Astrocyte (in vitro differentiated cells and primary cell): ENCODE measurements at regions not wholly inside any gene's neighbourhood (a gene's known extent, or its start where the extent isn't known, plus 50 kb on each side); places are given as distances from the start of the nearest gene placed in this dataset.
A peak's percentile ranks its signal among the peaks of the same experiment; 100 is the strongest.

Experiments
- DNase-seq: peaks from one replicate; pipeline ENCODE4 v3.0.0-alpha.2; 2010; ENCODE audit warnings: low read depth
- FAIRE-seq: peaks from 2 replicates; lab custom pipeline; 2011; peaks lifted over from hg19 to GRCh38; lab: Jason Lieb, UNC
- H2AFZ ChIP-seq: 2 replicates; pipeline ENCODE4 v1.6.0; 2012; ENCODE audit warnings: low read depth, low read length, inconsistent platforms
- H3K27ac ChIP-seq: 2 replicates; pipeline ENCODE4 v1.5.1; 2011; ENCODE audit warnings: low read depth, low read length, inconsistent platforms
- H3K27me3 ChIP-seq: 2 replicates; pipeline ENCODE4 v1.6.0; 2011; ENCODE audit warnings: low read length, inconsistent platforms; ENCODE audit not compliant: insufficient read depth
- H3K36me3 ChIP-seq: 2 replicates; pipeline ENCODE4 v1.5.1; 2011; ENCODE audit warnings: low read length, inconsistent platforms; ENCODE audit not compliant: insufficient read depth
- H3K4me1 ChIP-seq: 2 replicates; pipeline ENCODE4 v1.5.1; 2011; ENCODE audit warnings: low read length, inconsistent platforms; ENCODE audit not compliant: insufficient read depth
- H3K4me2 ChIP-seq: 2 replicates; pipeline ENCODE4 v1.6.0; 2012; ENCODE audit warnings: low read length, inconsistent platforms
- H3K4me3 ChIP-seq: 2 replicates; pipeline ENCODE4 v1.5.1; 2011; ENCODE audit warnings: low read depth, mild to moderate bottlenecking, low read length, inconsistent platforms; ENCODE audit not compliant: insufficient read depth
- H3K79me2 ChIP-seq: 2 replicates; pipeline ENCODE4 v1.6.0; 2012; ENCODE audit warnings: mild to moderate bottlenecking, low read length, inconsistent platforms; ENCODE audit not compliant: insufficient read depth
- H3K9ac ChIP-seq: 2 replicates; pipeline ENCODE4 v1.6.0; 2012; ENCODE audit warnings: mild to moderate bottlenecking, low read length, inconsistent platforms
- H3K9me3 ChIP-seq: 2 replicates; pipeline ENCODE4 v1.5.1; 2012; ENCODE audit warnings: low read depth, mild to moderate bottlenecking, low read length, inconsistent platforms; ENCODE audit not compliant: insufficient read depth
- H4K20me1 ChIP-seq: 2 replicates; pipeline ENCODE4 v1.6.0; 2012; ENCODE audit warnings: low read length, inconsistent platforms; ENCODE audit not compliant: insufficient read depth
- H3K27ac Mint-ChIP-seq: one replicate; pipeline ENCODE4 v1.8.0; 2021; ENCODE audit warnings: mild to moderate bottlenecking, mixed read lengths; ENCODE audit not compliant: unreplicated experiment
- H3K27me3 Mint-ChIP-seq: one replicate; pipeline ENCODE4 v1.8.0; 2021; ENCODE audit warnings: low read depth, mixed read lengths; ENCODE audit not compliant: unreplicated experiment
- H3K36me3 Mint-ChIP-seq: one replicate; pipeline ENCODE4 v1.8.0; 2021; ENCODE audit warnings: low read depth, mixed read lengths; ENCODE audit not compliant: unreplicated experiment
- H3K4me1 Mint-ChIP-seq: one replicate; pipeline ENCODE4 v1.8.0; 2021; ENCODE audit warnings: low read depth, mixed read lengths; ENCODE audit not compliant: unreplicated experiment
- H3K4me3 Mint-ChIP-seq: one replicate; pipeline ENCODE4 v1.8.0; 2021; ENCODE audit warnings: mild to moderate bottlenecking, moderate library complexity, mixed read lengths; ENCODE audit not compliant: unreplicated experiment
- H3K9me3 Mint-ChIP-seq: one replicate; pipeline ENCODE4 v1.8.0; 2021; ENCODE audit warnings: mild to moderate bottlenecking, mixed read lengths; ENCODE audit not compliant: unreplicated experiment
- EZH2 ChIP-seq: IDR thresholded peaks from 2 replicates; pipeline ENCODE4 v1.6.1; 2012; ENCODE audit warnings: mild to moderate bottlenecking, low read length, inconsistent platforms; ENCODE audit not compliant: insufficient read depth
- TF ChIP-seq, protein P1 (sequence below): IDR thresholded peaks from 2 replicates; pipeline ENCODE4 v1.5.1; 2011; ENCODE audit warnings: low read depth, mild to moderate bottlenecking, inconsistent platforms, low read length, moderate library complexity; ENCODE audit not compliant: insufficient read depth

GRCh38 chr5:123776761-123777160 lies 264.8 kb downstream of the CSNK1G3 start:
- Mint-ChIP-seq H3K4me3 (no peak overlapping the region), H3K27me3 (no peaks in the 10 kb centered on the region), H3K9me3 (peaks cover 13% of the 10 kb centered on the region), H3K27ac (peak overlapping the region; percentile 31), H3K4me1 (peaks cover 11% of the 10 kb centered on the region), H3K36me3 (peaks cover 4% of the 10 kb centered on the region)
- Histone ChIP-seq H3K4me3 (no peak overlapping the region), H3K27me3 (no peaks in the 10 kb centered on the region), H3K79me2 (no peaks in the 10 kb centered on the region), H3K9ac (no peak overlapping the region), H3K27ac (peak overlapping the region; percentile 25), H3K36me3 (no peaks in the 10 kb centered on the region), H3K9me3 (no peaks in the 10 kb centered on the region), H3K4me2 (no peak overlapping the region), H3K4me1 (no peaks in the 10 kb centered on the region), H2AFZ (no peak overlapping the region), H4K20me1 (no peaks in the 10 kb centered on the region)
- DNase-seq, result peak; percentile 95
- TF ChIP-seq, protein P1, sequence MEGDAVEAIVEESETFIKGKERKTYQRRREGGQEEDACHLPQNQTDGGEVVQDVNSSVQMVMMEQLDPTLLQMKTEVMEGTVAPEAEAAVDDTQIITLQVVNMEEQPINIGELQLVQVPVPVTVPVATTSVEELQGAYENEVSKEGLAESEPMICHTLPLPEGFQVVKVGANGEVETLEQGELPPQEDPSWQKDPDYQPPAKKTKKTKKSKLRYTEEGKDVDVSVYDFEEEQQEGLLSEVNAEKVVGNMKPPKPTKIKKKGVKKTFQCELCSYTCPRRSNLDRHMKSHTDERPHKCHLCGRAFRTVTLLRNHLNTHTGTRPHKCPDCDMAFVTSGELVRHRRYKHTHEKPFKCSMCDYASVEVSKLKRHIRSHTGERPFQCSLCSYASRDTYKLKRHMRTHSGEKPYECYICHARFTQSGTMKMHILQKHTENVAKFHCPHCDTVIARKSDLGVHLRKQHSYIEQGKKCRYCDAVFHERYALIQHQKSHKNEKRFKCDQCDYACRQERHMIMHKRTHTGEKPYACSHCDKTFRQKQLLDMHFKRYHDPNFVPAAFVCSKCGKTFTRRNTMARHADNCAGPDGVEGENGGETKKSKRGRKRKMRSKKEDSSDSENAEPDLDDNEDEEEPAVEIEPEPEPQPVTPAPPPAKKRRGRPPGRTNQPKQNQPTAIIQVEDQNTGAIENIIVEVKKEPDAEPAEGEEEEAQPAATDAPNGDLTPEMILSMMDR, result no peak
- no peak for TF ChIP-seq EZH2
- FAIRE-seq, result peak; percentile 81

DNA sequence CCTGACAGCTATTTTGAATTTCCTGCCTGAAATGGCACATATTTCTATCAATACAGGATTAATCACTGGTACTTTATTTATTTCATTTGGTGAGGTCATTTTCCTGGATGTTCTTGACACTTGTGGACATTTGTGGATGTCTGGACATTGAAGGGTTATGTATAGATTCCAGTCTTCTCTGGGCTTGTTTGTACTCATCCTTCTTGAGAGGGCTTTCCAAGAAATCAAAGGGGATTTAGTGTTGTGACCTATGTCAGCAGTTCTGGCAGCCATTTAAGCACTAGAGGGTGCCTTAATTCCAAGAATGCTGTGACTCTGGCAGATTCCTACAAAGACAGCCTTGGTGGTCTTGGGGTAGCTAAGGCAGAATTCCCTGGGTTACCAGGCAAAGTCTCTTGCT lies 259.7 kb downstream of the CSNK1G3 start:
- no peak for DNase-seq
- Mint-ChIP-seq H3K36me3 (peaks cover 7% of the 10 kb centered on the region), H3K9me3 (peaks cover 22% of the 10 kb centered on the region), H3K27me3 (no peaks in the 10 kb centered on the region), H3K4me1 (peaks cover 5% of the 10 kb centered on the region), H3K27ac (no peak overlapping the region), H3K4me3 (no peak overlapping the region)
- Histone ChIP-seq H3K9me3 (no peaks in the 10 kb centered on the region), H3K27me3 (no peaks in the 10 kb centered on the region), H3K4me2 (no peak overlapping the region), H3K36me3 (no peaks in the 10 kb centered on the region), H3K27ac (no peak overlapping the region), H3K4me1 (no peaks in the 10 kb centered on the region), H3K4me3 (no peak overlapping the region), H2AFZ (no peak overlapping the region), H3K79me2 (no peaks in the 10 kb centered on the region), H3K9ac (no peak overlapping the region), H4K20me1 (no peaks in the 10 kb centered on the region)
- no peak for TF ChIP-seq EZH2
- TF ChIP-seq, protein P1, result no peak
- FAIRE-seq, result no peak

- DNase-seq (no peak), FAIRE-seq (no peak)
- Histone ChIP-seq H3K4me3 (no peak overlapping the region), H3K27ac (no peak overlapping the region), H3K27me3 (no peaks in the 10 kb centered on the region), H4K20me1 (no peaks in the 10 kb centered on the region), H3K79me2 (no peaks in the 10 kb centered on the region), H2AFZ (no peak overlapping the region), H3K9ac (no peak overlapping the region), H3K4me2 (no peak overlapping the region), H3K4me1 (no peaks in the 10 kb centered on the region), H3K36me3 (no peaks in the 10 kb centered on the region), H3K9me3 (peaks cover 2% of the 10 kb centered on the region)
- Mint-ChIP-seq H3K4me1 (no peaks in the 10 kb centered on the region), H3K4me3 (no peak overlapping the region), H3K27ac (no peak overlapping the region), H3K36me3 (no peaks in the 10 kb centered on the region), H3K9me3 (no peaks in the 10 kb centered on the region), H3K27me3 (no peaks in the 10 kb centered on the region)
- TF ChIP-seq, protein P1, result no peak
- no peak for TF ChIP-seq EZH2
Measured at GRCh38 chr5:123763201-123763600, 251.2 kb downstream of the CSNK1G3 start.
